ENCODE measurements at regions not wholly inside any gene's neighbourhood (a gene's known extent, or its start where the extent isn't known, plus 50 kb on each side); places are given as distances from the start of the nearest gene placed in this dataset.
A peak's percentile ranks its signal among the peaks of the same experiment; 100 is the strongest.
"Not testable (repeated sequence)": the region's sequence is repeated elsewhere in the genome, so short reads cannot be mapped to it uniquely, and the experiment has no call there.

- DNase-seq, result no peak
- TF ChIP-seq POLR2A (IDR thresholded peaks at IDR 0.05; ENCODE audit: low read length) (no peak), GATA1 (IDR thresholded peaks at IDR 0.05; ENCODE audit: low read depth, low read length) (no peak)
Observed at GRCh38 chr5:71771191-71771590, 52.1 kb downstream of the CARTPT start.

DNA sequence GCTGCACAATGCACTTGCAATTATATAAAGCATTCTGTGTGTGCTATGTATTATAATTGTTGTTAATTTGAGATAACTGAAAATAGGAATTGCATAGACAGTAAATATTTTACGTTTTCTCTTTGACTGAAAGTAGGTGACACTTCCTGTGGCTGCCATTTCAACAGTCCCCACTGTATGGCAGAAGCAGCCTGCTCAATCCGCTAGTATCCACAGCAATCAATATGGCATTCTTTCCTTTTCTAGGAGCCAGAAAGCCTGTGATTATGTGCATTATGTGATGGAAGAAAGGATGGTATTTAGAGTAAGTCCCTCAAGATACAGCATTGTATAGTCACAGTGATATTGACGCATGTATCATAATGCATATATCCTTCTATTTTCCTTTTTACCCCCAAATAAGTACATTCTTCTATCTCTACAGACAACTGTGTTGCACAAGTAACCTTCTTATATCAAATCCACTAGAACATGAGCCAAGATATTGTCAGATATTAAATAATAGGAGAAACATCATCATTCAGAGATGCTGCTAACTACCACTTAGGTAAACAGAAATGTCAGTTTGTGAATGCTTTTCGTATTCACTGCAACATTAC lies 59.7 kb downstream of the CARTPT start:
- TF ChIP-seq GATA1 (IDR thresholded peaks at IDR 0.05; ENCODE audit: low read depth, low read length), result no peak
- TF ChIP-seq POLR2A (IDR thresholded peaks at IDR 0.05; ENCODE audit: low read length), result no peak
- DNase-seq, result peak in 1 of 2 experiments; percentile 24

DNA sequence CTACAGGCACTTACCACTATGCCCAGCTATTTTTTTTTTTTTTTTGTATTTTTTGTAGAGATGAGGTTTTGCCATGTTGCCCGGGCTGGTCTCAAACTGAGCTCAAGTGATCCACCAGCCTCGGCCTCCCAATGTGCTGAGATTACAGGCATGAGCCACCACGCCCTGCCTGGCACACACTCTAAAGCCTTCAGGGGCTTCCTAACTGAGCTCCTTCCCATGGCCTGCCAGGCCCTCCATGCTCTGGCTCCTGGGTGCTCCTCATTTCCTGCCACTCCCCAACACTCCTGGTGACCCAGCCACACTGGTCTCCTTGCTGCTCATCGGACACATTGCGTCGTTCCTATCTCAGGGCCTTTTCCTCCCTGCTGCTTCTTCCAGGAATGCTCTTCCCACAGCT lies 61.5 kb downstream of the CARTPT start:
- no peak for TF ChIP-seq GATA1 (IDR thresholded peaks at IDR 0.05; ENCODE audit: low read depth, low read length)
- no peak for TF ChIP-seq POLR2A (IDR thresholded peaks at IDR 0.05; ENCODE audit: low read length)
- no peak for DNase-seq

- TF ChIP-seq GATA1 (IDR thresholded peaks at IDR 0.05; ENCODE audit: low read depth, low read length) (no peak), POLR2A (IDR thresholded peaks at IDR 0.05; ENCODE audit: low read length) (no peak)
- DNase-seq, result no peak
Observed at GRCh38 chr5:71782393-71782770, 63.3 kb downstream of the CARTPT start.

DNA sequence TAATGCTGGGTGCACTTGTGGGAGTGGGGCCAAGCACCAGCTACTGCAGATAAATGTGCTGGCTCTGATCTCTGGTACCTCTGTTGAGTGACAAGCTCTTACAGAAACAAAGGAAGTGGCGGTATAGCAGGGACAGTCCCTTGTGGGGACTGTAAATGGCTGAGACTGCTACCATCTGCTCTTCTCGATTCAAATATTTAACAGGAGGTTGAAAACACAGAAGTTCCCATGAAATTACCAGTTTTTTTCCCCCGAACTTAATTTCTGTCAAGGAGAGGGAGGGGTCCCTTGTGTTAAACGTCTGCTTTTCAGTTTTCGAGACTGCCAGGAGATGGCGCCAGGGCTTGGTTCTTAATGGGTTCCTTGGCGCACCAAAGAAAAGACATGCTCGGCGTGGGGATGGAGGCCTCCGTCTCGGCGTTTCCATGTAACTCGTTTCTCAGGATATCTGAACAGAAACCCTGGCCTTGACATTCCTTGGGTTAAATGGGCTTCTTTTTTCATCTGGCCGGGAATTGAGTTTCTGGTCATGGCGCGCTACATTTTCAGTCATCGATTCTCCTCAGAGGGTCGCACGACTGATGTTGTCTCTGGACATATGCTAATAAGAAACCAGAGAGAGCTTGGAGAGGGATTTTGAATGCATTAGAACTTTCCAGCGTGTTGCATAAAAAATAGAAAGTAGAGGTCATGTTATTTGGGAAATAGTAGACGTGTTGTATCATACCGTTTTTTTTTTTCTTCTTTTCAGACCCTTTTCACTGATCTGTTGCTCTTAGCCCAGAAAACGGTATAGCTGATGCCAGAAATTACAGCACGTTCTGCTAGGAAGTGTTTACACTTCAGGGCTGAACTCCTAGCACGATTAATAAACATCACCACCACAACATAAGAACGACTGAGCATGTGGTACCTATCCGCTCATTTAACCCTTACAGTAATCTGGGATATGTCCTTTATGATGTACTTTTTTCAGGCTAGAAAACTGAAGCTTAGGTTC lies 64.0 kb downstream of the CARTPT start:
- peak; percentile 45 to 71 for DNase-seq
- no peak for TF ChIP-seq GATA1 (IDR thresholded peaks at IDR 0.05; ENCODE audit: low read depth, low read length)
- TF ChIP-seq POLR2A (IDR thresholded peaks at IDR 0.05; ENCODE audit: low read length), result no peak

DNA sequence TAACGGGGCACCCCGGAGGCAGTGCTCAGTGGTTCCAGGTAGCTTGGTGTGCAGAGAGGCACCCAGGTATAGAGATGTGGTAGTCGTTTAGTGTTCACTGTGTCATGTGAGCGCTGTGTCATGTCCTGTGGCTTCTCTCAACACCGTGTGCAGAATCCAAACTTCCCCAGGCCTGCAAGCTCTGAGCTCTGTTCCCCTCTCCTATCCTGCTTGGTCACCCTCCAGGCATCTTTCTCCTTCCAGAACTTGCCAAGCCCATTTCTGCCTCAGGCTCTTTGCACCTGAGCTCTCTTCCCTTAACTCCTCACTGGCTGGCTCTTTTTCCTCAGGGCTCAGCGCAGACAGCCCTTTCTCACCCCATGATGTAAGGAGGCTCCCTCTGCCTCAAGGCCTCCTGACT lies 64.8 kb downstream of the CARTPT start:
- TF ChIP-seq POLR2A (IDR thresholded peaks at IDR 0.05; ENCODE audit: low read length) (no peak), GATA1 (IDR thresholded peaks at IDR 0.05; ENCODE audit: low read depth, low read length) (no peak)
- DNase-seq, result no peak

GRCh38 chr5:71786337-71787055 lies 67.4 kb downstream of the CARTPT start:
- DNase-seq, result no peak
- TF ChIP-seq POLR2A (IDR thresholded peaks at IDR 0.05; ENCODE audit: low read length) (no peak), GATA1 (IDR thresholded peaks at IDR 0.05; ENCODE audit: low read depth, low read length) (no peak)

GRCh38 chr5:71788794-71789193 lies 69.7 kb downstream of the CARTPT start:
- no peak for DNase-seq

DNA sequence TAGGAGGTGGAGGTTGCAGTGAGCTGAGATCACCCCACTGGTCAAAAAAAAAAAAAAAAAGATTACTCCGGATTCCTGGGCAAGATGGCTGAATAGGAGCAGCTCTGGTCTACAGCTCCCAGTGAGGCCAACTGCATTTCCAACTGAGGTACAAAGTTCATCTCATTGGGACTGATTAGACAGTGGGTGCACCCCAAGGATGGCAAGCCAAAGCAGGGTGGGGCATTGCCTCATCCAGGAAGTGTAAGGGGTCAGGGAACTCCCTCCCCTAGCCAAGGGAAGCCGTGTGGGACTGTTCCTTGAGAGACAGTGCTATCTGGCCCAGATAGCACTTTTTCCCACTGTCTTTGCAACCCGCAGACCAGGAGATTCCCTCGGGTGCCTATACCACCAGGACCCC lies 70.7 kb downstream of the CARTPT start:
- TF ChIP-seq GATA1 (IDR thresholded peaks at IDR 0.05; ENCODE audit: low read depth, low read length) (no peak), POLR2A (IDR thresholded peaks at IDR 0.05; ENCODE audit: low read length) (no peak)
- DNase-seq, result no peak

More at GRCh38 chr5:71788794-71789193, 69.7 kb downstream of the CARTPT start:
- TF ChIP-seq POLR2A (IDR thresholded peaks at IDR 0.05; ENCODE audit: low read length), result no peak
- no peak for TF ChIP-seq GATA1 (IDR thresholded peaks at IDR 0.05; ENCODE audit: low read depth, low read length)

- no peak for TF ChIP-seq POLR2A (IDR thresholded peaks at IDR 0.05; ENCODE audit: low read length)
- no peak for TF ChIP-seq GATA1 (IDR thresholded peaks at IDR 0.05; ENCODE audit: low read depth, low read length)
- DNase-seq, result no peak
Observed at GRCh38 chr5:71790433-71790832, 71.4 kb downstream of the CARTPT start.

- DNase-seq, result not testable (repeated sequence)
Observed at GRCh38 chr5:71792041-71792440, 73.0 kb downstream of the CARTPT start.

DNA sequence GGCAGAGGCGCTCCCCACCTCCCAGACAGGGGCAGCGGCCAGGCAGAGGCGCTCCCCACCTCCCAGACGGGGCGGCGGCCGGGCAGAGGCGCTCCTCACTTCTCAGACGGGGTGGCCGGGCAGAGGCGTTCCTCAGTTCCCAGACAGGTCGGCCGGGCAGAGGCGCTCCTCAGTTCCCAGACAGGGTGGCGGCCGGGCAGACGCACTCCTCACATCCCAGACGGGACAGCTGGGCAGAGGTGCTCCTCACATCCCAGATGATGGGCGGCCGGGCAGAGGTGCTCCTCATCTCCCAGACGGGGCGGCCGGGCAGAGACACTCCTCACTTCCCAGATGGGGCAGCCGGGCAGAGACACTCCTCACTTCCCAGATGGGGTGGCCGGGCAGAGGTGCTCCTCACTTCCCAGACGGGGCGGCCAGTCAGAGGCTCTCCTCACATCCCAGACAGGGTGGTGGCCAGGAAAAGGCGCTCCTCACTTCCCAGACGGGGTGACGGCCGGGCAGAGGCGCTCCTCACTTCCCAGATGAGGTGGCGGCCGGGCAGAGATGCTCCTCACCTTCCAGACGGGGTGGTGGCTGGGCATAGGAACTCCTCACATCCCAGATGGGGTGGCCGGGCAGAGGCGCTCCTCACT lies 75.1 kb downstream of the CARTPT start:
- no peak for TF ChIP-seq GATA1 (IDR thresholded peaks at IDR 0.05; ENCODE audit: low read depth, low read length)
- TF ChIP-seq POLR2A (IDR thresholded peaks at IDR 0.05; ENCODE audit: low read length), result no peak
- no peak for DNase-seq

DNA sequence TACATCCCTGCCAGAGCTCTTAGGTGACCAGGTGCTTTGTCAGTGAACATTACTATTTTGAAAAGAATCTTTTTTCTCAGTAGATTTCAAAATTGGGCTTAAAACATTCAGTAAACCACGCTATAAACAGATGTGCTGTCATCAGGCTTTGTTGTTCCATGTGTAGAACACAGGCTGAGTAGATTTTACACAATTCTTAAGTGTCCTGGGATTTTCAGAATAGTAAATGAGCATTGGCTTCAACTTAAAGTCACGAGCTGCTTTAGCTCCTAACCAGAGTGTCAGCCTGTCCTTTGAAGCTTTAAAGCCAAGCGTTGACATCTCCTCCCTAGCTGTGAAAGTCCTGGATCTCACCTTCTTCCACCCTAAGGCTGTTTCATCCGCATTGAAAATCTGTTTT lies 83.6 kb downstream of the CARTPT start:
- DNase-seq, result no peak
- no peak for TF ChIP-seq POLR2A (IDR thresholded peaks at IDR 0.05; ENCODE audit: low read length)
- no peak for TF ChIP-seq GATA1 (IDR thresholded peaks at IDR 0.05; ENCODE audit: low read depth, low read length)

DNA sequence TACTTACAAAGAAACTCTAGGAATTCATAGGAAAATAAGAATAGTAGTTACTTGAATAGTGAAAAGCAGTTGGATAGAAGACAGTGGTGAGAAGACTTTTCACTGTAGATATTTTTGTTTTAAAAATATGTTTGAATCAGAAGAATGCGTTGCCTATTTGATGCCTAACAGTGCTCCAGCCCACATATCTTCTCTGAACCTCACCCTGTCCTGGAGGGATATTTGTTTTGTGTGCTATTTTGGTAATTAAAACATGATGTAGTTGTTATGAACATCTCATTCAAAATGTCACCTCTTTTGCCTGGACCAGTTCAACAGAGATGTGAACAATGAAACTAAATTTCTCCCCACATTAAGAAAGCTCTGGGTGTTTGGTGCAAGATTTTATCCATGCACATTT lies 87.6 kb downstream of the CARTPT start:
- DNase-seq, result no peak
- TF ChIP-seq POLR2A (IDR thresholded peaks at IDR 0.05; ENCODE audit: low read length) (no peak), GATA1 (IDR thresholded peaks at IDR 0.05; ENCODE audit: low read depth, low read length) (no peak)
